DND-41 (cell line): ENCODE measurements at regions not wholly inside any gene's neighbourhood (a gene's known extent, or its start where the extent isn't known, plus 50 kb on each side); places are given as distances from the start of the nearest gene placed in this dataset.
"Not testable (repeated sequence)": the region's sequence is repeated elsewhere in the genome, so short reads cannot be mapped to it uniquely, and the experiment has no call there.

Experiments
- ATAC-seq: fragments of 200-7000 bp; cut with Tn5 transposase; 3 replicates; pipeline ENCODE4 v1.9.1; 2021; ENCODE audit warnings: low read depth; ENCODE audit not compliant: insufficient read depth
- DNase-seq: peaks from one replicate; pipeline ENCODE4 v3.0.0-alpha.2; 2020
- H2AFZ ChIP-seq: 2 replicates; pipeline ENCODE4 v1.6.0; 2012; ENCODE audit warnings: low read depth, low read length
- H3K27ac ChIP-seq: 2 replicates; pipeline ENCODE4 v1.5.1; 2012; ENCODE audit warnings: low read length, inconsistent platforms
- H3K27me3 ChIP-seq: fragments of 200-600 bp; sonication (generic); 2 replicates; pipeline ENCODE4 v1.6.0; 2012; ENCODE audit warnings: low read length, mild to moderate bottlenecking, inconsistent platforms; ENCODE audit not compliant: insufficient read depth, poor library complexity
- H3K36me3 ChIP-seq: 2 replicates; pipeline ENCODE4 v1.5.1; 2012; ENCODE audit warnings: low read length, inconsistent platforms; ENCODE audit not compliant: insufficient read depth
- H3K4me1 ChIP-seq: 2 replicates; pipeline ENCODE4 v1.5.1; 2012; ENCODE audit warnings: mild to moderate bottlenecking, low read length; ENCODE audit not compliant: insufficient read depth
- H3K4me2 ChIP-seq: 2 replicates; pipeline ENCODE4 v1.6.0; 2012; ENCODE audit warnings: mild to moderate bottlenecking, moderate library complexity, low read length, inconsistent platforms; ENCODE audit not compliant: insufficient read depth
- H3K4me3 ChIP-seq, 2 experiments: fragments of 200-600 bp in 1 of 2; shearing (Covaris generic) in 1 of 2; 2 replicates each; pipeline ENCODE4 v1.5.1; 2012 to 2016; ENCODE audit warnings: inconsistent platforms in 2 of 2, low read length in 2 of 2, mild to moderate bottlenecking in 2 of 2, low read depth in 1 of 2, moderate library complexity in 1 of 2
- H3K79me2 ChIP-seq: 2 replicates; pipeline ENCODE4 v1.6.0; 2012; ENCODE audit warnings: low read length, inconsistent platforms; ENCODE audit not compliant: insufficient read depth
- H3K9ac ChIP-seq: 2 replicates; pipeline ENCODE4 v1.6.0; 2012; ENCODE audit warnings: low read depth, mild to moderate bottlenecking, inconsistent platforms, low read length, moderate library complexity
- H3K9me3 ChIP-seq: 2 replicates; pipeline ENCODE4 v1.5.1; 2012; ENCODE audit warnings: low read length, moderate library complexity, mild to moderate bottlenecking, inconsistent platforms; ENCODE audit not compliant: insufficient read depth, severe bottlenecking
- H4K20me1 ChIP-seq: 2 replicates; pipeline ENCODE4 v1.6.0; 2012; ENCODE audit warnings: low read length; ENCODE audit not compliant: insufficient read depth
- EZH2 ChIP-seq: IDR thresholded peaks from 3 replicates; pipeline ENCODE4 v1.6.1; 2012; ENCODE audit warnings: borderline replicate concordance, low read depth, mild to moderate bottlenecking, moderate library complexity, low read length, inconsistent platforms; ENCODE audit not compliant: severe bottlenecking
- TF ChIP-seq, protein P1 (sequence below): IDR thresholded peaks from 2 replicates; pipeline ENCODE4 v1.5.1; 2012; ENCODE audit warnings: borderline replicate concordance, low read length, moderate library complexity, mild to moderate bottlenecking; ENCODE audit not compliant: poor library complexity, severe bottlenecking; ENCODE audit errors: extremely low read depth

DNA sequence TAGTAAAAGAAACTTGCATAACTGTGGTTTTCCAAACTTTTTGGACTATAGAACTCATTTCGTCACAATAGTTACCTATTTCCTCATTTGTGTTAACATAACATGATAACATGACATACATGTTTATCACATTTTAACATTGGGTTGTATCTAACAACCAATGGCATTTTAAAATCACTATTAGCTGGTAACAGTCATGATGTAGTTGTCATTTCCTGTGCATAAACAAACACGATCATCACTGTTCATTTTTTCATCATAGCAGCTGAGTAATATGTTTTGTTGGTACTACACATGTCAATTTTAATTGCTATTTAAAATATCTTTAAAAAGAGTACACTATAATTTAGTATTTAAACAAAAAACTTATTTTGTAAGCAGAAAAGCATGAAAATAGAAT lies 402.4 kb downstream of the SATB2 start:
- no peak for TF ChIP-seq EZH2
- TF ChIP-seq, protein P1, sequence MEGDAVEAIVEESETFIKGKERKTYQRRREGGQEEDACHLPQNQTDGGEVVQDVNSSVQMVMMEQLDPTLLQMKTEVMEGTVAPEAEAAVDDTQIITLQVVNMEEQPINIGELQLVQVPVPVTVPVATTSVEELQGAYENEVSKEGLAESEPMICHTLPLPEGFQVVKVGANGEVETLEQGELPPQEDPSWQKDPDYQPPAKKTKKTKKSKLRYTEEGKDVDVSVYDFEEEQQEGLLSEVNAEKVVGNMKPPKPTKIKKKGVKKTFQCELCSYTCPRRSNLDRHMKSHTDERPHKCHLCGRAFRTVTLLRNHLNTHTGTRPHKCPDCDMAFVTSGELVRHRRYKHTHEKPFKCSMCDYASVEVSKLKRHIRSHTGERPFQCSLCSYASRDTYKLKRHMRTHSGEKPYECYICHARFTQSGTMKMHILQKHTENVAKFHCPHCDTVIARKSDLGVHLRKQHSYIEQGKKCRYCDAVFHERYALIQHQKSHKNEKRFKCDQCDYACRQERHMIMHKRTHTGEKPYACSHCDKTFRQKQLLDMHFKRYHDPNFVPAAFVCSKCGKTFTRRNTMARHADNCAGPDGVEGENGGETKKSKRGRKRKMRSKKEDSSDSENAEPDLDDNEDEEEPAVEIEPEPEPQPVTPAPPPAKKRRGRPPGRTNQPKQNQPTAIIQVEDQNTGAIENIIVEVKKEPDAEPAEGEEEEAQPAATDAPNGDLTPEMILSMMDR = no peak
- DNase-seq = no peak
- ATAC-seq = no peak

DNA sequence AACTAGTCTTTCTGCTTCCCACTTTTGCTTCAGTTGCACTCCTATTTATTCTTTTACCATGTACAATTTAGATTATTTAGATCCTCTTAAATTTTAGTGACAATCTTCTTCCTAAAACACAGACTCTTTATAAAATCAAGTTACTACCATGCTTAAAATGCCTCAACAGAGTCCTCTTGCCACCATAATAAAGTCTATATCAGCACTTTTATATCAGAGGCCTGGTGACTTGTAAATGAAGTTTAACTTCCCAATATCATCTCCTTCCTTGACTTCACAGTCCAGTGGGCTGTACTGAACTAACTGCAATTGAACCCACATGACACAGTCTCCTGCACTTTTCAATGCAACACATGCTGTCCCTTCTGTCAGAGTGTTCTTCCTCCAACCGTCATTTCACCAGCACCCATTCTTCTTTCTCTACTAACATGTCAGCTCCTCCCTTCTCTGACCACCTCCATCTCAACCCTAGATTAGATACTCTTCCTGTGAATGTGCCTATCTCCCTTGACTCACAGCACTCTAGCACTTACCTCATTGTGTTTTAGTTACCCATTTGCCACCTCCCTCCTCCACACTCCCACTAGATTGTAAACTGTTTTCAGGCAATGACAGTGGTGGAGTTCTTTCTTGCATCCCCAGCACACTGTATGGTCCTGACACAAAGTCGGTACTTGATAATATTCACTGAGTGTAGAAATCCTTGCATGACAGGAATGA lies 414.9 kb downstream of the SATB2 start:
- Histone ChIP-seq H4K20me1 (no peaks in the 10 kb centered on the region), H3K9ac (no peak overlapping the region), H3K27ac (no peak overlapping the region), H3K79me2 (no peaks in the 10 kb centered on the region), H3K27me3 (no peaks in the 10 kb centered on the region), H2AFZ (no peak overlapping the region), H3K9me3 (no peaks in the 10 kb centered on the region), H3K4me3 (no peak overlapping the region), H3K36me3 (no peaks in the 10 kb centered on the region), H3K4me1 (no peaks in the 10 kb centered on the region), H3K4me2 (no peak overlapping the region)
- TF ChIP-seq, protein P1 = no peak
- TF ChIP-seq EZH2 = no peak
- ATAC-seq (no peak), DNase-seq (no peak)

More for the DNA sequence above, 402.4 kb downstream of the SATB2 start:
- no peaks in the 10 kb centered on the region for H3K9me3 ChIP-seq
- H3K79me2 ChIP-seq = no peaks in the 10 kb centered on the region
- H3K4me2 ChIP-seq = no peak overlapping the region
- H4K20me1 ChIP-seq = no peaks in the 10 kb centered on the region
- H2AFZ ChIP-seq = no peak overlapping the region
- no peak overlapping the region for H3K27ac ChIP-seq
- H3K27me3 ChIP-seq = no peaks in the 10 kb centered on the region
- H3K9ac ChIP-seq = no peak overlapping the region
- no peak overlapping the region for H3K4me3 ChIP-seq
- H3K4me1 ChIP-seq = no peaks in the 10 kb centered on the region
- no peaks in the 10 kb centered on the region for H3K36me3 ChIP-seq

DNA sequence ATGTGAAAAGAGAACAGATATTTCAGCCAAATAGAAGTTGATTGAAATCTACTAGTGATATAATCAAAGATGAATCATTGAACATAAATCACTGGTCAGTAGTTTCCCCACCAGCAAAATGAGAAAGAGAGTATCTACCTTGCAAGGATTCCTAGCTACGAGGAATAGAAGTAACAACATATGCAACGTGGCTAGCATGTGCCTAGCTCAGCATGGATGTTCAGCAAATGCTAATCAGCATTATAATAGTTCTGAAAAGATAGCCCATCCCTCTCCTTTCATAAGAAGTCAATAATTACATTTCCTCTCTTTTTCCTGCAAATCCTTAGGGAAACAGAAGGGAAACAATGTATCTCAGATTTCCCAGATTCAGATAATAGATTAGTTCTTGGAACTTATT lies 417.2 kb downstream of the SATB2 start:
- Histone ChIP-seq H4K20me1 (no peaks in the 10 kb centered on the region), H3K79me2 (no peaks in the 10 kb centered on the region), H3K4me2 (no peak overlapping the region), H3K9ac (no peak overlapping the region), H2AFZ (no peak overlapping the region), H3K27me3 (no peaks in the 10 kb centered on the region), H3K27ac (no peak overlapping the region), H3K36me3 (no peaks in the 10 kb centered on the region), H3K4me1 (no peaks in the 10 kb centered on the region), H3K4me3 (no peak overlapping the region), H3K9me3 (no peaks in the 10 kb centered on the region)
- TF ChIP-seq EZH2 = no peak
- TF ChIP-seq, protein P1 = no peak
- DNase-seq (no peak), ATAC-seq (no peak)

DNA sequence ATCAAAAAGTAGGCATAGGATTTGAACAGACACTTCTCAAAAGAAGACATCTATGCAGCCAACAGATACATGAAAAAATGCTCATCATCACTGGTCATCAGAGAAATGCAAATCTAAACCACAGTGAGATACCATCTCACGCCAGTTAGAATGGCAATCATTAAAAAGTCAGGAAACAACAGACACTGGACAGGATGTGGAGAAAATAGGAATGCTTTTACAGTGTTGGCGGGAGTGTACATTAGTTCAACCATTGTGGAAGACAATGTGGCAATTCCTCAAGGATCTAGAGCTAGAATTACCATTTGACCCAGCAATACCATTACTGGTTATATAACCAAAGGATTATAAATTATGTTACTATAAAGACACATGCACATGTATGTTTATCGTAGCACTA lies 424.0 kb downstream of the SATB2 start:
- not testable (repeated sequence) for H3K9ac ChIP-seq, ATAC-seq, H3K4me2 ChIP-seq, H3K79me2 ChIP-seq, H4K20me1 ChIP-seq, H3K36me3 ChIP-seq, H2AFZ ChIP-seq, H3K27me3 ChIP-seq, DNase-seq, H3K27ac ChIP-seq, H3K4me3 ChIP-seq, H3K9me3 ChIP-seq, H3K4me1 ChIP-seq
